GM12878 (cell line): ENCODE measurements at regions not wholly inside any gene's neighbourhood (a gene's known extent, or its start where the extent isn't known, plus 50 kb on each side); places are given as distances from the start of the nearest gene placed in this dataset.

Source experiments
- NFIC ChIP-seq: IDR thresholded peaks from 2 replicates; pipeline ENCODE4 v1.6.1; 2012; ENCODE audit warnings: low read depth, mild to moderate bottlenecking, inconsistent platforms, low read length, moderate library complexity
- PML ChIP-seq: IDR thresholded peaks from 2 replicates; pipeline ENCODE4 v1.6.1; 2012; ENCODE audit warnings: low read length, inconsistent platforms
- POLR2A ChIP-seq: IDR thresholded peaks from 2 replicates; pipeline ENCODE4 v1.6.1; 2011; ENCODE audit warnings: low read depth, mild to moderate bottlenecking, low read length
- POLR2AphosphoS5 ChIP-seq: IDR thresholded peaks from 2 replicates; pipeline ENCODE4 v1.6.1; 2011; ENCODE audit warnings: mild to moderate bottlenecking, low read length, inconsistent platforms
- RUNX3 ChIP-seq: IDR thresholded peaks from 2 replicates; pipeline ENCODE4 v1.6.1; 2012; ENCODE audit warnings: low read length, inconsistent platforms
- SMC3 ChIP-seq: IDR thresholded peaks from 2 replicates; pipeline ENCODE4 v1.6.1; 2011; ENCODE audit warnings: low read length, improper control_type of control experiment, borderline replicate concordance
- SP1 ChIP-seq: IDR thresholded peaks from one replicate; pipeline ENCODE4 v1.6.1; 2011; ENCODE audit warnings: low read depth, low read length
- YY1 ChIP-seq: IDR thresholded peaks from 2 replicates; pipeline ENCODE4 v1.6.1; 2011; ENCODE audit warnings: low read depth, mild to moderate bottlenecking, low read length
- ZNF622 ChIP-seq: fragments of 450-650 bp; IDR thresholded peaks from 2 replicates; pipeline ENCODE4 v1.6.1; 2017; ENCODE audit warnings: mild to moderate bottlenecking, inconsistent platforms
- TF ChIP-seq, protein P1 (sequence below), 3 experiments: IDR thresholded peaks in 2 of 3; conservative IDR thresholded peaks in 1 of 3; 2 replicates each; pipeline ENCODE4 v1.5.1; 2011; ENCODE audit warnings: low read depth in 3 of 3, low read length in 3 of 3, mild to moderate bottlenecking in 3 of 3, control low read depth in 2 of 3, moderate library complexity in 2 of 3, inconsistent platforms in 1 of 3, mixed read lengths in 1 of 3; ENCODE audit not compliant: control insufficient read depth in 2 of 3, insufficient read depth in 1 of 3; ENCODE audit errors: extremely low read depth in 1 of 3
- TF ChIP-seq, protein P2 (sequence below): IDR thresholded peaks from 2 replicates; pipeline ENCODE4 v1.6.1; 2012; ENCODE audit warnings: mild to moderate bottlenecking, low read depth, low read length

DNA sequence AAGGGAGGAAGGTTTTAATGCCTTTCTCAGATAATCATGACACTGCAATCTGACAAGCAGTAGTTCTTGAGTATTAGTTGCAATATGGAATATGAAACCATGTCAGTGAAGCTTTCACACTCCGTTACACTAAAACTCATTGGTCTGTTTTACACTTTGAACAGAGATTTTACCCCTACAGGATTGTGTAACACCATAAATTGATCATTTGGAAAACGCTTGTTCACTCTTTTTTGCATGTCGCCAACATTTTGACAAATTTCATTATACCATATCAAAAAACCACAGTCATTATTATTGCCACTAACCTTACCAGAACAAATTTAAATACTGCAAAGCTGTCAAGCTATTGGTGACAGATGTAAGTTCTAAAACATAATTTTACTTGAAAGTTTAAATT lies 404.8 kb upstream of the THBS1 start:
- TF ChIP-seq, protein P1, sequence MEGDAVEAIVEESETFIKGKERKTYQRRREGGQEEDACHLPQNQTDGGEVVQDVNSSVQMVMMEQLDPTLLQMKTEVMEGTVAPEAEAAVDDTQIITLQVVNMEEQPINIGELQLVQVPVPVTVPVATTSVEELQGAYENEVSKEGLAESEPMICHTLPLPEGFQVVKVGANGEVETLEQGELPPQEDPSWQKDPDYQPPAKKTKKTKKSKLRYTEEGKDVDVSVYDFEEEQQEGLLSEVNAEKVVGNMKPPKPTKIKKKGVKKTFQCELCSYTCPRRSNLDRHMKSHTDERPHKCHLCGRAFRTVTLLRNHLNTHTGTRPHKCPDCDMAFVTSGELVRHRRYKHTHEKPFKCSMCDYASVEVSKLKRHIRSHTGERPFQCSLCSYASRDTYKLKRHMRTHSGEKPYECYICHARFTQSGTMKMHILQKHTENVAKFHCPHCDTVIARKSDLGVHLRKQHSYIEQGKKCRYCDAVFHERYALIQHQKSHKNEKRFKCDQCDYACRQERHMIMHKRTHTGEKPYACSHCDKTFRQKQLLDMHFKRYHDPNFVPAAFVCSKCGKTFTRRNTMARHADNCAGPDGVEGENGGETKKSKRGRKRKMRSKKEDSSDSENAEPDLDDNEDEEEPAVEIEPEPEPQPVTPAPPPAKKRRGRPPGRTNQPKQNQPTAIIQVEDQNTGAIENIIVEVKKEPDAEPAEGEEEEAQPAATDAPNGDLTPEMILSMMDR (IDR thresholded peaks at IDR 0.05 in 2 of 3, conservative IDR thresholded peaks at IDR 0.05 in 1 of 3; ENCODE audit: control insufficient read depth in 2 of 3, extremely low read depth in 1 of 3, insufficient read depth in 1 of 3, low read depth in 3 of 3, low read length in 3 of 3): no peak
- no peak for TF ChIP-seq ZNF622
- TF ChIP-seq, protein P2, sequence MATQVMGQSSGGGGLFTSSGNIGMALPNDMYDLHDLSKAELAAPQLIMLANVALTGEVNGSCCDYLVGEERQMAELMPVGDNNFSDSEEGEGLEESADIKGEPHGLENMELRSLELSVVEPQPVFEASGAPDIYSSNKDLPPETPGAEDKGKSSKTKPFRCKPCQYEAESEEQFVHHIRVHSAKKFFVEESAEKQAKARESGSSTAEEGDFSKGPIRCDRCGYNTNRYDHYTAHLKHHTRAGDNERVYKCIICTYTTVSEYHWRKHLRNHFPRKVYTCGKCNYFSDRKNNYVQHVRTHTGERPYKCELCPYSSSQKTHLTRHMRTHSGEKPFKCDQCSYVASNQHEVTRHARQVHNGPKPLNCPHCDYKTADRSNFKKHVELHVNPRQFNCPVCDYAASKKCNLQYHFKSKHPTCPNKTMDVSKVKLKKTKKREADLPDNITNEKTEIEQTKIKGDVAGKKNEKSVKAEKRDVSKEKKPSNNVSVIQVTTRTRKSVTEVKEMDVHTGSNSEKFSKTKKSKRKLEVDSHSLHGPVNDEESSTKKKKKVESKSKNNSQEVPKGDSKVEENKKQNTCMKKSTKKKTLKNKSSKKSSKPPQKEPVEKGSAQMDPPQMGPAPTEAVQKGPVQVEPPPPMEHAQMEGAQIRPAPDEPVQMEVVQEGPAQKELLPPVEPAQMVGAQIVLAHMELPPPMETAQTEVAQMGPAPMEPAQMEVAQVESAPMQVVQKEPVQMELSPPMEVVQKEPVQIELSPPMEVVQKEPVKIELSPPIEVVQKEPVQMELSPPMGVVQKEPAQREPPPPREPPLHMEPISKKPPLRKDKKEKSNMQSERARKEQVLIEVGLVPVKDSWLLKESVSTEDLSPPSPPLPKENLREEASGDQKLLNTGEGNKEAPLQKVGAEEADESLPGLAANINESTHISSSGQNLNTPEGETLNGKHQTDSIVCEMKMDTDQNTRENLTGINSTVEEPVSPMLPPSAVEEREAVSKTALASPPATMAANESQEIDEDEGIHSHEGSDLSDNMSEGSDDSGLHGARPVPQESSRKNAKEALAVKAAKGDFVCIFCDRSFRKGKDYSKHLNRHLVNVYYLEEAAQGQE: no peak
- TF ChIP-seq PML: no peak
- no peak for TF ChIP-seq RUNX3
- TF ChIP-seq YY1: no peak
- TF ChIP-seq POLR2A: no peak
- no peak for TF ChIP-seq SMC3
- TF ChIP-seq POLR2AphosphoS5: no peak
- TF ChIP-seq NFIC: no peak
- no peak for TF ChIP-seq SP1
